ENCODE measurements at regions not wholly inside any gene's neighbourhood (a gene's known extent, or its start where the extent isn't known, plus 50 kb on each side); places are given as distances from the start of the nearest gene placed in this dataset.
"Not testable (repeated sequence)": the region's sequence is repeated elsewhere in the genome, so short reads cannot be mapped to it uniquely, and the experiment has no call there.

- no peak for DNase-seq (ENCODE audit: low spot score)
- in situ Hi-C loops (cut with HindIII; ENCODE audit: low sequenced_read_pairs) = no loop called here
Observed at GRCh38 chr17:34423978-34424813, 61.2 kb upstream of the CCL1 start.

GRCh38 chr17:34423315-34423714 lies 60.3 kb upstream of the CCL1 start:
- DNase-seq (ENCODE audit: low spot score); in situ Hi-C loops (cut with HindIII; ENCODE audit: low sequenced_read_pairs): not testable (repeated sequence)

DNA sequence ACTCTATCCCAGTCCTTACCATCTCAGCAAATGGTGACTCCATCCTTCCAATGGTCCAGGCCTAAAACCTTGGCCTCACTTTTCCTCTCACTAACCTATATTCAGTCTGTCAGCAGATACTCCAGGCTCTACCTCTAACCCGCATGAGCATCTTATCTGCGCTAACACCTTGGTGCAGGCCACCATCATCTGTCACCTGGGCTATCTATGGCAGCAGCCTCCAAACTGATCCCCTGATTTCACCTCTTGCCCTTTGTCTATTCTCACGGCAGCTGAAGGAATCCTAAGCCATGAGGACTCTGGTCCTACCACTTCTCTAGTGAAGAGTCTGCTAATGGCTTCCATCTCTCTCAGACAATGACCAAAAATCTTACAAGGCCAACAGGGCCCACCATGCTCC lies 57.9 kb upstream of the CCL1 start:
- in situ Hi-C loops (cut with HindIII; ENCODE audit: low sequenced_read_pairs) = no loop called here
- DNase-seq (ENCODE audit: low spot score) = no peak

GRCh38 chr17:34420254-34420766 lies 57.3 kb upstream of the CCL1 start:
- in situ Hi-C loops (cut with HindIII; ENCODE audit: low sequenced_read_pairs) = no loop called here
- DNase-seq (ENCODE audit: low spot score) = peak; percentile 76

GRCh38 chr17:34416116-34416515 lies 53.1 kb upstream of the CCL1 start:
- no peak for DNase-seq (ENCODE audit: low spot score)
- in situ Hi-C loops (cut with HindIII; ENCODE audit: low sequenced_read_pairs) = no loop called here

- in situ Hi-C loops (cut with HindIII; ENCODE audit: low sequenced_read_pairs) = no loop called here
- DNase-seq (ENCODE audit: low spot score) = no peak
Observed at GRCh38 chr17:34414339-34414738, 51.3 kb upstream of the CCL1 start.

GRCh38 chr17:34413443-34414119 lies 50.5 kb upstream of the CCL1 start:
- in situ Hi-C loops (cut with HindIII; ENCODE audit: low sequenced_read_pairs) = no loop called here
- no peak for DNase-seq (ENCODE audit: low spot score)

- in situ Hi-C loops (cut with HindIII; ENCODE audit: low sequenced_read_pairs) = no loop called here
- no peak for DNase-seq (ENCODE audit: low spot score)
Observed at GRCh38 chr17:34412965-34413441, 50.0 kb upstream of the CCL1 start.
